ENCODE measurements at regions not wholly inside any gene's neighbourhood (a gene's known extent, or its start where the extent isn't known, plus 50 kb on each side); places are given as distances from the start of the nearest gene placed in this dataset.

DNA sequence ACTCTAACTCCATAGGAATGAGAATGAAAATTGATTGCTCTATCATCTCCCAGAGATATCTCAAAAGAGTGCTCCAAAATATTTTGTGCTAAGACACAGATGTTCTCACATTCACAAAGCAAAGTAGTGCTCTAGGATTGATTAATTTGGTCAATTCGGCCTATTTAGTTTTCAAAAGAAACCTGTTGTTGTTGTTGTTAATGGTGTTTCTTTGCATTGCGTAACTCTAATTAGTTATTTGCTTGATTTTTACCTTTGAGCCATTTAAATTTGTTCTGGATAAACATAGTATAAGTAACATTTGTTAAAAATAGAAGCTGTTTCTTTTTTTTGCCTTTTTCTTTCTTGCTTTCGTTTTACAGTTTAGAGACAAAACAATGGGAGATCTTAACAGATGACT lies 382.5 kb downstream of the CAAP1 start:
- TF ChIP-seq, protein P1, sequence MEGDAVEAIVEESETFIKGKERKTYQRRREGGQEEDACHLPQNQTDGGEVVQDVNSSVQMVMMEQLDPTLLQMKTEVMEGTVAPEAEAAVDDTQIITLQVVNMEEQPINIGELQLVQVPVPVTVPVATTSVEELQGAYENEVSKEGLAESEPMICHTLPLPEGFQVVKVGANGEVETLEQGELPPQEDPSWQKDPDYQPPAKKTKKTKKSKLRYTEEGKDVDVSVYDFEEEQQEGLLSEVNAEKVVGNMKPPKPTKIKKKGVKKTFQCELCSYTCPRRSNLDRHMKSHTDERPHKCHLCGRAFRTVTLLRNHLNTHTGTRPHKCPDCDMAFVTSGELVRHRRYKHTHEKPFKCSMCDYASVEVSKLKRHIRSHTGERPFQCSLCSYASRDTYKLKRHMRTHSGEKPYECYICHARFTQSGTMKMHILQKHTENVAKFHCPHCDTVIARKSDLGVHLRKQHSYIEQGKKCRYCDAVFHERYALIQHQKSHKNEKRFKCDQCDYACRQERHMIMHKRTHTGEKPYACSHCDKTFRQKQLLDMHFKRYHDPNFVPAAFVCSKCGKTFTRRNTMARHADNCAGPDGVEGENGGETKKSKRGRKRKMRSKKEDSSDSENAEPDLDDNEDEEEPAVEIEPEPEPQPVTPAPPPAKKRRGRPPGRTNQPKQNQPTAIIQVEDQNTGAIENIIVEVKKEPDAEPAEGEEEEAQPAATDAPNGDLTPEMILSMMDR (IDR thresholded peaks at IDR 0.05), result no peak
- no peak for TF ChIP-seq POLR2A (IDR thresholded peaks at IDR 0.05)

Data from testis (tissue), 2 donors.